22Rv1 (cell line): ENCODE measurements at regions not wholly inside any gene's neighbourhood (a gene's known extent, or its start where the extent isn't known, plus 50 kb on each side); places are given as distances from the start of the nearest gene placed in this dataset.

Experiments
- ZFX ChIP-seq: fragments of 450-650 bp; IDR thresholded peaks from 2 replicates; pipeline ENCODE4 v1.6.1; 2017; ENCODE audit warnings: antibody characterized with exemption, borderline replicate concordance
- TF ChIP-seq, protein P1 (sequence below): fragments of 450-650 bp; IDR thresholded peaks from 2 replicates; pipeline ENCODE4 v1.5.1; 2017; ENCODE audit warnings: mild to moderate bottlenecking

DNA sequence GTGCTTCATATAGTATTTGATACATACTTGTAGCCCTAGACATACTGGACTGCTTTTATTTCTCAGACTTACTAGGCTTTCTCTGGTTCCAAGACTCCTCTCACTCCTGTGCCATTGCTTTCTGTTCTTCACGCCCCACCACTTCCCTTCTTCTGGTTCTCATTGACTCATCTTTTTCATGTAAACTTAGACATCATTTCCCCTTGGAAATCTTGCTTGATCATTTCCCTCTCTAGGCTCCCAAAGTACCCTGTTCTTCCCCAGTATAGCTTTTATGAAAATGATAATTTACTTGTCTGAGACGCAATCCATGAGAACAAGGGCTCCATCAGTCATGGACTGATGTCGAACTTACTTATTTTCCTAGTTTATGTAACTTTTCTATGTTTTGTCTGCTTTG, 83.5 kb downstream of the TLR4 start:
- TF ChIP-seq, protein P1, sequence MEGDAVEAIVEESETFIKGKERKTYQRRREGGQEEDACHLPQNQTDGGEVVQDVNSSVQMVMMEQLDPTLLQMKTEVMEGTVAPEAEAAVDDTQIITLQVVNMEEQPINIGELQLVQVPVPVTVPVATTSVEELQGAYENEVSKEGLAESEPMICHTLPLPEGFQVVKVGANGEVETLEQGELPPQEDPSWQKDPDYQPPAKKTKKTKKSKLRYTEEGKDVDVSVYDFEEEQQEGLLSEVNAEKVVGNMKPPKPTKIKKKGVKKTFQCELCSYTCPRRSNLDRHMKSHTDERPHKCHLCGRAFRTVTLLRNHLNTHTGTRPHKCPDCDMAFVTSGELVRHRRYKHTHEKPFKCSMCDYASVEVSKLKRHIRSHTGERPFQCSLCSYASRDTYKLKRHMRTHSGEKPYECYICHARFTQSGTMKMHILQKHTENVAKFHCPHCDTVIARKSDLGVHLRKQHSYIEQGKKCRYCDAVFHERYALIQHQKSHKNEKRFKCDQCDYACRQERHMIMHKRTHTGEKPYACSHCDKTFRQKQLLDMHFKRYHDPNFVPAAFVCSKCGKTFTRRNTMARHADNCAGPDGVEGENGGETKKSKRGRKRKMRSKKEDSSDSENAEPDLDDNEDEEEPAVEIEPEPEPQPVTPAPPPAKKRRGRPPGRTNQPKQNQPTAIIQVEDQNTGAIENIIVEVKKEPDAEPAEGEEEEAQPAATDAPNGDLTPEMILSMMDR: no peak
- no peak for TF ChIP-seq ZFX
